NCI-H345 treated with DMSO at 0.1 percent for 48 hours (cell line): ENCODE measurements at regions not wholly inside any gene's neighbourhood (a gene's known extent, or its start where the extent isn't known, plus 50 kb on each side); places are given as distances from the start of the nearest gene placed in this dataset.
A peak's percentile ranks its signal among the peaks of the same experiment; 100 is the strongest.

Source experiments
- DNase-seq: peaks from one replicate; lab custom pipeline; 2025; ENCODE audit not compliant: unreplicated experiment; lab: John Stamatoyannopoulos, UW

- DNase-seq: peak; percentile 82
These were observed 317.6 kb upstream of the PROX1 start for GRCh38 chr1:213669964-213670691.

DNA sequence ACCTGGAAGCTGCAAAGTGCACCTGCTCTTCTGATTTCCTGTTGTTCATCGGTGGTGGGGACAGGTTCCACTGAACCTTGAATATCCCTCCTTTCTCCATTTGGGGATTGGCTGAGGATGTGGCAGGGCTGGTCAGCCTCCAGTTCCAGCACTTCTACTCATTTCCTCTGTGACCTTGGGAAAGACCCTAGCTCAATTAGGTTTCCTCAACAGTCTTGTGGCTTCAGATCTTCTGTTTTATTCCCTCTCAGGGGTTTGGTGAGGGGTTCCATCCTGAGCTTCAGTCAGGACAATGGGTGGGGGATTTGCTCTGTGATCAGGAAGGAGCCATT, 317.1 kb upstream of the PROX1 start:
- no peak for DNase-seq

GRCh38 chr1:213675043-213675442, 312.7 kb upstream of the PROX1 start:
- DNase-seq: no peak

DNA sequence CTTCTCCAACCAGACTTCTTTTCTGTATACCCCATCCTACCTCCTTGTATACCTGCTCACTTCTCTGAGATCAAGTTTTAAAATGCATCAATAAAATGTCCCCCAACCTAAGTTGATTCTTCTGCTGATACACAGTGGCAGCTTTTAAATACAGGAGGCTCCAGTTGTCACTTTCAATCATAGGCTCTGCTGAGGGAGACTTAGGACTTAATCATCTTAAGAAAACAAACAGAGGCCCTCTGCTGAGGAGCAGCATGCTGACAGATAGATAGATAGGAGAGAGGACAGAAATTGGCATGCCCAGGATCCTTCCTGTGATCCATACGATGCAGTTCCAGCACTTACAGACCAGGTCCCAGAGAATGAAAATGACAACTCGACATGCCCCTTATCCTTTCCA, 311.0 kb upstream of the PROX1 start:
- DNase-seq: no peak

GRCh38 chr1:213678348-213678747, 309.4 kb upstream of the PROX1 start:
- no peak for DNase-seq

DNA sequence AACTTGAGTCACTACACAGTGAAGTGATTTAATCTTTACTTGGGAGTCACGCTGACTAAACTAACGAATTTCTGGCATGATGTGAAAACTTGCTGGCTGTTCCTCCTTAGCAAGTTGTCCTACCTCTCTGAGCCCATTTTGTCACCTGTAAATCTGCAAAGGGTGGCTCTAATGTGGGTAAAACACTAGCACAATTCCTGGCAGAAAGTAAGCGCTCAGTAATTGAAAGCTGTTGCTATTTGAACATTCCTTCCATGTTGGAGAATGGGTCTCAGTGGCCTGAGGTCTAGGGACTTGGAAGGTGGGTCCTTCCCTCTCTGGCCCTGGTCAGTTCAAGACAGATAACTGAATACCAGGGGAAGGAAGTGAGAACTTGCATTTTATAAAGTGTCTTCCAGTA, 309.0 kb upstream of the PROX1 start:
- no peak for DNase-seq

GRCh38 chr1:213679153-213679552, 308.6 kb upstream of the PROX1 start:
- no peak for DNase-seq

- DNase-seq: no peak
These were observed 307.0 kb upstream of the PROX1 start for GRCh38 chr1:213680677-213681325.

- no peak for DNase-seq
These were observed 305.9 kb upstream of the PROX1 start for GRCh38 chr1:213681788-213682340.

GRCh38 chr1:213683529-213683928, 304.2 kb upstream of the PROX1 start:
- no peak for DNase-seq

DNA sequence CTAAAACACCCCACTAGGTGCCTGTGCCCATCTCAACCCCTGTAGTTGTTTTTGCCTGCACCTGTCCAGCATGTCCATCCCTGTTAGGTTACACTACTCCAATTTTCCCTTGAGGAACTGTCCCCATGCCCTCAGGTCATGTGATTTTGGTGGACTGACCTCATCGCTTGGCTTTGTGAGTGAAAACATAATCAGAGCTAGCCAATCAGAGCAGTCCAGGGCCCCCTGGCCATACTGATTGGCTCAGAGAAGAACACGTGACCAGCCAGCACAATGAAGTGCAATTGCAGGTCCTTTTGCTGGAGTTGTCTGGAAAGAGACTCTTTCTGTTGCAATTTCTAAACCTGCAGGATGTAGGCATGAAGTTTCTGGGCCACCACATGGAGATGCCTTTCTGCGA, 303.3 kb upstream of the PROX1 start:
- no peak for DNase-seq

DNA sequence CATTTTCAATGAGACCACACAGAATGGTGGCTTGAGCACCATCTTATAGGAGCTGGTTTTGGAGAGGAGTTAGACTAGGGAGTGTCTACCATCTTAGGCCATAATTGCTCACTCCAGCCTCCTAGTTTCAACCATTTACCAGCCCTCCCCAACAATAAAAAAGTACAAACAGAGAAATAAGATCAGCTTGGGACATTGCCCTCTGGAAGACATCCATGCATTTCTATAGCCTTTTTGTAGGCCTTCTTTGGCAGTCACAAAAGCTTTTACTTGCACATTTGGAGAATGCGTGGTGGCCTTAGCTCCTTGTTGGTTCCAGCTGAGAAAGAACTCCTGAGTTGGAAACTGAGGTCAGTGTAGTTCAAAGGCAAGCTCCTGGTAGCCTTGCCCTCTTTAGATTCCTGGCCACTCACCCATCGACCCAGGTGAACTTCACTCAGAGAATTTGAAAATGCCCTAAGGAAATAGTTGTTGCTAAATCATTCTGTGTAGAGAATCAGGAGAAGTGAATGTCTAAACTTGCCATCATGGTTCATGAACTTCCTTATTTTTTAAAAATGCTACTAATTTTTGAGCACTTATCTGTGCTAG, 301.7 kb upstream of the PROX1 start:
- no peak for DNase-seq

DNA sequence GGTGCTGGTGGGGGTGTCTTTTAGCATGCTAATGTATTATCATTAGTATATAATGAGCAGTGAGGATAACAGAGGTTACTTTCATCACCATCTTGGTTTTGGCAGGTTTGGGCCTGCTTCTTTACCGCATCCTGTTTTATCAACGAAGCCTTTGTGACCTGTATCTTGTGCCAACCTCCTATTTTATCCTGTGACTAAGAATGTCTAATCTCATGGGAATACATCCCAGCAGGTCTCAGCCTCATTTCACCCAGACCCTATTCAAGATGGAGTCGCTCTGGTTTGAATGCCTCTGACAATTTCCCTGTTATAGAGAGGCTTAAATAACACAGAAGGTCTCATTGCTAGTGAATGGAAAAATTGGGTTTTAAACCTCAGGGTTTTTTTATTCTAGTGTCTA, 300.8 kb upstream of the PROX1 start:
- no peak for DNase-seq

- no peak for DNase-seq
These were observed 299.9 kb upstream of the PROX1 start for GRCh38 chr1:213687832-213688231.

GRCh38 chr1:213688655-213689054, 299.1 kb upstream of the PROX1 start:
- no peak for DNase-seq

- no peak for DNase-seq
These were observed 298.5 kb upstream of the PROX1 start for GRCh38 chr1:213689260-213689659.

- DNase-seq: no peak
These were observed 297.3 kb upstream of the PROX1 start for GRCh38 chr1:213690341-213690917.

DNA sequence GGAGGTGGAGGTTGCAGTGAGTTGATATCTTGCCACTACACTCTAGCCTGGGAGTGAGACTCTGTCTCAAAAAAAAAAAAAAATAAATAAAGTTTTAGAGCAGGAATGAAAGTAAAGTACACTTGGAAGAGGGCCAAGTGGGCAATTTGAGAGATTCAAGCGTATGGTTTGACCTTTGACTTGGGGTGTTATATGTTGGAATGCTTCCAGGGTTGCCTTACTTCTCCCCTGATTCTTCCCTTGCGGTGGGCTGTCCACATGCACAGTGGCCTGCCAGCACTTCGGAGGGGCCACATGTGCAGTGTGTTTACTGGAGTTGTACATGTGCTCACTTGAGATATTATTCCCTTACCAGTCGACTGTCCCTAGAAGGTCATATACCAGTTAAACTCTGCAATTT, 295.5 kb upstream of the PROX1 start:
- no peak for DNase-seq

- no peak for DNase-seq
These were observed 293.9 kb upstream of the PROX1 start for GRCh38 chr1:213693864-213694263.

GRCh38 chr1:213697192-213697802, 290.5 kb upstream of the PROX1 start:
- DNase-seq: no peak

DNA sequence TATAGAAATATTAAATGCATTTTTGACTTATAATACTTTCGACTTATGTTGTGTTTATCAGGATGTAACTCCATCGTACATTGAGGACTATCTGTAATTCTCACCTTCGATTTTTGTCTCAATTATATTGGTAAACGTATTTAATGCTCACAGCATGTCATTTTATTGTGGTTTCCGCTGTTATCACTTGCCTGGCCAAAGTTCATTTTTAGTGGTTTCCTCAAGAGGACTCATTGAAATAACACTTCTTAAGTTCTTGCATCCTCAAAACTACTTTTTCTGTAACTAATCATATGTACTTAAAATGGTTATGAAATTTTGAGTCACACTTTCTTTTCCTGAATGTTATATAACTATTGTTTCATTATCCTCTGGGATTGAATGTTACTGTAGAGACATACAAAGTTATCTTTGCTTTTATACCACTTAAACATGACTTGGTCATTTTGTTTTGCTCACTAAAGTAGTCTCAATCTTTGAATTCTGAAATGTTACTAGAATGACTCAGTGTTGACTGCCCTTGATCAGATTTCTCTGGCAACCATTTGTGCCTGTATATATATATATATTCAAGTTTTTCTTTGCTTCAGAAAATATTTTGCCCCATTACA, 289.6 kb upstream of the PROX1 start:
- no peak for DNase-seq
